RCC 7860 (cell line): ENCODE measurements at regions not wholly inside any gene's neighbourhood (a gene's known extent, or its start where the extent isn't known, plus 50 kb on each side); places are given as distances from the start of the nearest gene placed in this dataset.

Source experiments
- DNase-seq: peaks from one replicate; pipeline ENCODE4 v3.0.0-alpha.2; 2015; ENCODE audit warnings: low spot score
- FAIRE-seq: peaks from 2 replicates; lab custom pipeline; 2012; peaks lifted over from hg19 to GRCh38; lab: Jason Lieb, UNC

DNA sequence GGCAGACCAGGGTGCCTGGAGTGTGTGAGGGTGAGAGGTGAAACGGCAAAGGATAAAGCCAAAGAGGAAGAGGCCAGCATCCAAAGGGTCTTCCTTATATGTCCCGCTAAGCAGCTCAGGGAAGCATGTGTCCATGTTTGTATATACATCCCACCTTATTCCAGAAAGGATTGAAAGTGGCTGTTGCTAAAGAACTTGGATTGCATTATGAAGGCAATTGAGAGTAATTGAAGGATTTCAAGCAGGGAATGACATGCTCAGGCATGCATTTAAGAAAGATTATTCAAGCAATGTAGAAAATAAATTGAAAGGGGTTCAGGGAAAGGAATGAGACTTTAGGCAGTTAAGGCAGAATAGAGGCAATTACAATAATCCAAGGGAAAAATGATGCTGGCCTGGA is 237.6 kb upstream of the SOX9 start:
- FAIRE-seq = no peak
- DNase-seq = no peak

DNA sequence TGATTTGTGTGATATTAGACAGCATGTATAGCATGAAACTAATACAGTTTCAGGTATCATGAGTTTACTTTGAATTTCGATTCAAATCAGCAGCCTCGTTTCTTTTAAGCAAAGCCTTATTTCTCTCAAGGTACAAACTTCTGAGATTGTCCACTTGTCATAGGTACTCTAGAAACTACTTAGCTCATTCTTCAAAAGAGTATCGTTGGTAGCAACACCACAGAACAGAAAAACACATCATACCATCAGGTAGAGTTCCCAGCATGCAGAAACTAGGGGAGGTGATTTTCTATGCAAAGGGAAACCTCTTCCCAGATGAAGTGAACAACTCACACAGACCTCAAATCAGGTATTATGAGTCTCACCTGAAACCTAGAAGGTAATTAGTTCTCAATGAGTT is 237.0 kb upstream of the SOX9 start:
- no peak for FAIRE-seq
- DNase-seq = no peak

DNA sequence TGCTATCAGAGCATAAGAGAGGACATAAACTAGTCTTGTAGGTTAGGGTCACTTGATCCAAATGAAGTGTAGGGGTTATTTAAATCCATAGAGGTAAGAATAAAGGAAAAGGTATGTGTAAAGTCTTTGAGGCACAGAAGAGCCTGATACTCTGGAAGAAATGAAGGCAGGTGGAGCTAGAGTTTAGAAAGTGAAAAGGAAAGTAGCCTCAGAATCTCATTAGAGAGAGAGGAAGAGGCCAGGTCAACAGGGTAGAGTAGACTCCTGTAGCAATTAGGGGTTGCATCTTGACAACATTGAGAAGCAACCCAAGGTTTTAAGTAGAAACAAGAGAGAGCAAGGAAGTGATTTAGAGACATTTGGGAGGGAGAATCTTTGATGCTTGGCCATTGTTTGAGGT is 235.2 kb upstream of the SOX9 start:
- DNase-seq (no peak), FAIRE-seq (no peak)

DNA sequence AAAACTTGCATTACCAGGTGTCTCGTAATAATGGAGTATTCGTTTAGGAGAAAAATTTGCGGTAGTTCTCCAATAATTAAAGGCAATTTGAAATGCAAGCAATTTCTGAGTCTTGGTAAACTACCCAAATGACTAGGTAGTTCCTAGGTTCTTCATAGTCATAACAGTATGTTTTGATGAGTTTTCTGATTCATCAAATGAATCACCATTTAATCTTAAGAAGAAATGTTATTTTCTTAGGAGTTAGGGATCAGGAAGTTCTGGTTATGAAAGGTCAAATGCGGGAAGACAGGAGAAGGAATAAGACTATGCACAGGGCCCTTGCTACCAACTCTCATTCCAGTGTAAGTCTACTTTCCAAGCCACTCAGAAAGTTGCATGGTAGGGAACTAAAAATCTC is 221.5 kb upstream of the SOX9 start:
- DNase-seq = peak; percentile 66
- peak; percentile 80 for FAIRE-seq

DNA sequence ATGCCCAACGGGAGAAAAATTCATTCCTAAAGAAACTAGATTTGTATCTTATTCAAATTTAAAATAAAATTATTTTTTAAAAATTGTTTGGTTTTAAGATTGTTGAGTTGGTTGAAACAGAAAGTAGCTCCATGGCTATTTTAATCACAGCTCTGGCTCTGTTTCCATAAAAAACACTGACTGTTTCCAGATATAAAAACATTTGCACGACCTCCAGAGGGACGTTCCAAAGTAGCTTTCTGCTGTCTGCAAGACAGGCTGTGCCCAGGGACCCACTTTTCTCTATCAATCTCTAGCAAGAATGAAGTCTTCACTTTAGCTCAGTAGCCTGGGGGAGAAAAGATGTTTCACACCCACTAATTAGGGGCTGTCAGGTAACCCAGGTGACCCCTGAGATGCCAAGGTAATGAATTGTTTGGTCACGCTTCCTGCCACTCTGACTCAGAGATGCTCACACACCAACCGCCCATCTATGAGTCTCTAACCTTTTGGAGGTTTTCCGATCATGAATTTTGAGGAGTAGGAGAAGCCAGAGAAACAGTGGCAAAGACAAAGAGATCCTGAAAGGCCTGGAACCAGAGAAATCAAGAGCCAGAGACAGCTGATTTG is 220.1 kb upstream of the SOX9 start:
- peak; percentile 79 for DNase-seq
- FAIRE-seq = peak; percentile 84

DNA sequence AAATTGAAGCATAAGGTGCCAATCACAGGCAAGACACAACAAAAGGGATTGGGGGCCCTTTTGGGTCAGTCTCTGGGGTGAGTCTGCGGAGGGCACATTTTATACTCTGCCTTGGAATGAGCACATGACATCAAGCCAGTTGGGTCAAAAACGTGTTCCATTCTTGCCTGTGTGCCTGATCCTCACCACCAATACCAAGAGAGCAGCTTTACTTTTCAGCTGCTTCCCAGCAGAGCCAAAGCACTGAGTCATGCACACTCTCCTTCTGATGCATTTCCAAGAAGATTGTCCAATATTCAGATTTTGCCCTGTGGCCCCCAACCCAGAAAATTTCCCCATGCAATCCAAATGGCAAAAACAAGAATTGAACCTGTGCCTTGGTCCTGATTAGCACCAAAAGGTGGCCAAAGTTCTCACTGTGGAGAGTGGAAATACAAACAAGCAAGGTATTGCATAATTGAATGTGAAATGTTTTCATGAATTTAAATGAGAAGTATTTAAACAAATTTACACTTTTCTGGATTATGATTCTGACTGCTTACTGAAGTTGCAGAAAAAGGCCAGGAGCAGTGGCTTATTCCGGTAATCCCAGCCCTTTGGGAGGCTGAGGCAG is 217.8 kb upstream of the SOX9 start:
- DNase-seq (no peak), FAIRE-seq (no peak)

DNA sequence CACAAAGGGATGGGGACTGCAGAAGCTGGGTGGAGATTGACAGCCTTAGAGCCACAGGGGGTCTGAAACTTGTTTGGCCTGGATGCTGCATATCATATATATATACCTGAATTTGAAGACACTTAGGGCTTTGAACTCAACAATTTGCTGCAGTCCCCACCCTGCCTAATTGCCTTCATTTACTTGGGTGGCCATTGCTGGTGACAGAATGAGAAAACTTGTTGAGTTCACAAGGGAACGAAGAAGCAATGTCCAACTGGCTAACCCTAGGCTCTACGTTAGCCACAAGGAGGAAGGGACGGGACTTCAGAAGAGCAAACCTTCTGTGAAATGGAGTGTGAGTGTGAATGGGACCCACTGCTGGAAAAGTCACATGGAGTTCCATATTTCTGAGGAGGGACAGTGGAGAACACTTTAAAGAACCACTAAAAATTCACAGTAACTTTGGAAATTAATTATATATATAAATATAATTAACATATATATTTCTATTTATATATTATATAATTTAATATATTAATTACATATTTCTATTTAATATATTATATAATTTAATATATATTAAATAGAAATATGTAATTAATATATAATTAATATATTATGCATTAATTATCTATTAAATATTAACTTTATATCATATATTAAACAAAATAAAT is 215.3 kb upstream of the SOX9 start:
- DNase-seq = no peak
- no peak for FAIRE-seq

DNA sequence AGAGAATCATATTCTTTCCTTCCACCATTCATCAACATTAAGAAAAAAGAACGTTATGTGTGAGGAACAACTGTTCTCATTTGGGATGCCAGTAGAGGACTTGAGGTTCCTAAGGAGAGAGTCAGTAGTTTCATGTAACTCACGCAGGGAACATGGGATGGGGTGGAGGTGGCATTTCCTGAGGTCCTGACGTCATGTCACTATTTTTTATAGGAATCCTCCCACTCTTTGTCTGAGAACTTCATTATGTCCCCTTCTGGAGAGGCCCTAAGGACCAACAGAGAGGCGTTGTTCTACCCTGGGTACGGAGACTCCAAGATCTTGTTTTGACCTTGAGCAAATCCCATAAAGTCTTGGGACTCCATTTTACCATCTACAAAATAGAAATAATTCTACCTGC is 211.7 kb upstream of the SOX9 start:
- DNase-seq (no peak), FAIRE-seq (no peak)

DNA sequence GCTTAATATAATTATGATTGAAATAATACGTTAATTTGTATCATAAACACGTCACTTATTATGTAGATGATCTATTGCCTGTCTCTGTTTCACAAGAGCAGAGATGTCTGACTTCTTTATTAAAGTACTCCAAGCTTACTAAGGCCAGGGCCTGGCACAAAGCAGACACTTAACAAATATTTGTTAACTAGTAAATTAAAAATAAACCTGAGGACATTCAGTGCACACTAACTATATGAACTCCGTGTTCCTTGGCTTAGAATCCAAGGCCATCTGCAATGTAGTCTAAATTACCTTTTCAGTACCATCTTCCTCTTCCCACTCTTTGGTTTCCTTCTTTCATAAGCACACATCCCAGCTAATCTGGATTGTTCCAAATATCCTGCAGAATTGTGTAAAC is 210.8 kb upstream of the SOX9 start:
- FAIRE-seq = no peak
- DNase-seq = no peak

DNA sequence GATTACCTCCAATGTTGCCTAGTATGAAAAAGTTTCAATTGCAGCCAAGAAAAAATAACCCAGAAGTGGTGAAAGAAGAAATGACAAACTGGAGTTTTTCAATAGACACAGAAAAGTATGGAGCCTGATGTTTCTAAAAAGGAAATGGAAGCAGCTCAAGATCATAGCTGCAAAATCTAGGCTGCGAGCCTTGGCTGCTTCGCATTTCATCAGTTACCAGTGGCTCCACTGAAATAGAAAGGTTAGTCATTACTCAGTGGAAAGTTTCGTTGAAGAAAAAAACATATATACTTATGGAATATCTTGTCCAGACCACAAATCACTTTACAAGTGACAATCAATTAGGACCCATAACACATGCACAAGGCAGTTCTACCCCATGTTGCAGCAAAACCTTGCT is 206.8 kb upstream of the SOX9 start:
- no peak for FAIRE-seq
- no peak for DNase-seq

DNA sequence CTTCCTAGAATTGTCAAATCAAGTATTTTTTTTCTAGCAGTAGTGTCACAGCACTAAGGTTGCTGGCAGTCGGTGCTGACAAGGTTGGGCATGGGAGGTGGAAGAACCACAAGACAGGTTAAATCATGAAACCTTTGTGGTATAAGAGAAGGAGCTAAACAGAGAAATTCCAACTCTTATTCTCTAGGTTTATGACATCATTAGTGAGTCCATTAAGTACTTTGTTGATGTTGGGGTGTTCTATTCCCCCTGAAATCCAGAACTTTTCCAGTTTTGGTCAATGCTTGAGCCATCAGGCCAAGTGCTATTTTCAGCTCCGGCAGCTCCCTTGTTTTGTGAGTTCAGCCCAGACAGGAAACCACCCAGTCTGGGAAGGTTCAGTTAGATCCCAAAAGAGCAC is 206.0 kb upstream of the SOX9 start:
- FAIRE-seq (no peak), DNase-seq (no peak)

DNA sequence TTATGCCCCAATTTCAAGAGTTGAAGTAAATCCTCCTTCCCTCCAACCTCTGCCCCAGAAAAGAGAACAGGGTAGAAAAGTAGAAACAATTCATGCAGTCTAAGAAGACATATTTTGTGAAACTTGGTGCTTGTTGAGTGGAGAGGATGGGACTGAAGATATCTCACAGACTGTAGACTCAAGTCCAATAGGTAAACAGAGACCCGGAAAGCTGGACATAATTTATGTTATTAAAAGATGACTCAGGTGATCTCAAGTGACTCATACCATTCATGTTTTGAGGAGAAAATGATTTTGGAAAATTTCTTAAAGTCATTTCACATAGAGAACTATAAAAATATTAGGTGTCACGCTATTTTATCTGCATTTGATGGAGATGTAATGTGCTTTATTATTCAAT is 203.1 kb upstream of the SOX9 start:
- DNase-seq (no peak), FAIRE-seq (no peak)

DNA sequence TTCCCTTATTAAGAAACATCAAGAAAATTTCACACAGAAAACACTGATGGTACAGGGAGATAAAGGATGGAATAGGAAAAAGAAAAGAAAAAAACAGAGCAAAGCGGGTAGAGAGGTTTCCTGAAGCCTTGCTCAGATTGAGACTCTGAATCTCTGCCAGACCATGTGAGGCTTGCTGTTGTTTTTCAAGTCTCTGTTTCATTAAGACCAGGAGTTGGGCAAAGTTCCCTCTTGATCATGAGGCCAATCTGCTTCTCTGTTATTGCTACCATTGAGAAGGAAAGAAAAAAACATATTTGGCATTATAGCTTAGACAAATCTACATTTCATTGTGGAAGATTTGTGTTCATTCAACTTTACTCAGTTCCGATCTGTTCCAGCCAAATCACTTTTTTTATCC is 201.6 kb upstream of the SOX9 start:
- FAIRE-seq (no peak), DNase-seq (no peak)

DNA sequence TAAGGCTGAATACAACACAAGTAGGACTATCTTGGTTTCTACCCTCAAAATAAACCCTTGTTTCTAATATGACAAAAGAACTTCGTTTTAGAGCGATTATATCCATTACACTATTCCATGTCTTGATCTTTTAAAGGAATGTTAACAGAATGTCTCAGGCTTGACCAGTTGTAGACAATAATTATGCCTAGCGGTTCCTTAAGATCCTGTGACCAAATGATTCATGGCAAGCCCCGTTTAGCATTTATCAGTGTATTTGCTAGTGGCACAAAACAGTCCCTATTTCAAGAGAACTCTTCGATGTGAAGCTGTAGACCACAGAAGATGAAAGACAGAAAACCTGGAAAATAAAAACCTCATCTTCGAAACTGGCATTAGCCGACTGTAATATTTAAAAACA is 200.9 kb upstream of the SOX9 start:
- no peak for DNase-seq
- no peak for FAIRE-seq

DNA sequence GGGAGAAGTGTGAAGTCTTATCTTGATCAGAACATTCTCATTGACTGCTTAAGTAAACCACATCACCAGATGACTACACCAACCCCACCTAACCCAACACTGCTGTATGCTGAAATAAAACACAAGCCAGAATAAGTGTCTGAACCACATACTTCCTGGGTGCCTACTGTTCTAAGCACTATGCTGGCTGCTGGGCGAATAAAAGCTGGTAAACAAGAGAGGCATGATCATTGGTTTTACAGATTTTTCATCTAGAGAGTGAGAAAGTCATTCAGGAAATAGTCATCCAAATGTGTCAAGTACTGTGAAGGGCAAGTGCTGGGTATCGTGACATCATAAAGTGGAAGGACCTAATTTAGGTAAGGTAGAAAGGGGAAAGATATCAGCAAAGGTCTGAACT is 199.0 kb upstream of the SOX9 start:
- FAIRE-seq = no peak
- DNase-seq = peak; percentile 23

DNA sequence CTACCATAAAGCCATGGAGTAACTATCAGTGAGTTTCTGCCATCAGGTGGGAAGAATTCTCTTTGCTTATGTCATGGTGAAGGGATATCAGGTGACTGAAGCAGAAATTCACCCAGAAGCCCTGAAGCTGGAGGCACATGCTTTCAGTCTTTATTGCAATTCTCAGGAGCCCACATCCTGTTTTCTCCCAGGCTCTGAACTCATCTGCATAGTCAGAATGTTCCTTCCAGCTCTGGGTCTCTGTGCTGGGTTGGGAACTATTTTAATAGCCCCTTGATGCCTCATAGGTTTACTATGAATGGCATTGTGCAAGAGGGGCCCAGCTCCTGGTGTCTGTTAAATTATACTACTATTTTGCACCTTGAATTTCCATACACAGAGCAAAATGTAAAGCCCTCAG is 198.4 kb upstream of the SOX9 start:
- no peak for FAIRE-seq
- DNase-seq = peak; percentile 75

DNA sequence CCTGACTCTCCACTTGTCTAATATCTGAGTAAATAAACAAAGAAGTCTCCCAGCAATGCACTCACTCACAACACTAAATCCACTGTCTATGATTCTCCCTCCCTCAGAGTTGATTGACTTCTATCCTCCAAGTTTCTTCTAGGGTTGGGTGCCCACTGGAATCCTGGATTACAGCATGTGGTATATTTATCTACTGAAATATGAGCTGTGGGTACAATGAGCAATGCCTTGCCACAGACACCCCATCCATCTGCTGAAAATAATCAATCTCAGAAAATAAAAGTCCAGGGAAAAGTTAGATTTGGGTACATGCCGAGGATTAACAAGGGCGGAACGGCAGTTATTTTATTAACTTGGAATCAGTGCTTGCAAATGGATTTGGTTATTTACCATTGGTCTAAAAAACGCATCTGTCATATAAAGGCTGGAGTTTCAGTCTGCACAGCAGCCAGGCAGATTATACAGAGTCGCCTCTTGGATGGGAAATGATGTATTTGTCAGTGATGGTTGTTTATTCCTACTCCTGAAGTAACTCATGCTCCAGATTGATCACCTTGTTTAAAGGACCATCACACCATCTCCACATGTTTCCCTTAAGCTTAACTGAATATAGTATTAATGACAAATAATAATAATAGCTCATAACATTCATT is 193.9 kb upstream of the SOX9 start:
- FAIRE-seq (peak; percentile 92), DNase-seq (peak; percentile 77)

DNA sequence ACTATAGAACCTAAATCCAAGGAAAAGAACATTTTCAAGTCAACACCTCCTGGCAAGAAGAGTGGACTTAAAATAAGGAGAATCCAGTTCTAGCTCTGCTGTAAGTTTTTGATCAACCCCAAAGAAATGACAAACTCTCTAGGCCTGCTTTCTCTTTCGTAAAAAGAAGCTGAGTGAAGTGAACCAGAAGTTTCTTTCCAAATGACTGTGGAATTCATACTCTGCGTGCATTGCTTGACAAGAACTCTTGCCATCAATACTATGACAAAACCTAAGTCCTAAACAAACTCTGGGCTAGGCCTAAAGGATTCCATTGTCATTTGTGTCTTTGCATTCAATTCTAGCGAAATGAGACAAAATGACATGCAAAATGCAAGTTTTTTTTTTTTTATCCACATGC is 187.5 kb upstream of the SOX9 start:
- DNase-seq (no peak), FAIRE-seq (no peak)

DNA sequence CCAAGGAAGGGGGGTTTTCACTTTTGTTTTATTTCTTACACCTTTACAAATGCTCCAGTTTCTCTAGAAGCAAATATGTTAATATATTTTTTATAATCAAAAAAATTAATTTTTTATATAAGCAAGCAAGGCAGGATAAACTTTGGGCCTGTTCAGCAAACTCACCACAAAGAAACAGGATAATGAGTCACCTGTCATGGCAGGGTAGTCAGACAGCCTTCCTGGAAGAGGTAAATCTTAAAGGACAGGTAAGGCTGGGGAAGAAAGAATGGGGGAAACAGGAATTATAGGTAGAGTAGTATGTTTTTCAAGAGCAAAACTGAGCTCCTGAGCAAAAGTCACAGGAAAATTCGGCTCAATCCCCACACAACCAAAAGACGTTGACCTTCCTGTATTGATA is 186.3 kb upstream of the SOX9 start:
- no peak for DNase-seq
- FAIRE-seq = no peak

DNA sequence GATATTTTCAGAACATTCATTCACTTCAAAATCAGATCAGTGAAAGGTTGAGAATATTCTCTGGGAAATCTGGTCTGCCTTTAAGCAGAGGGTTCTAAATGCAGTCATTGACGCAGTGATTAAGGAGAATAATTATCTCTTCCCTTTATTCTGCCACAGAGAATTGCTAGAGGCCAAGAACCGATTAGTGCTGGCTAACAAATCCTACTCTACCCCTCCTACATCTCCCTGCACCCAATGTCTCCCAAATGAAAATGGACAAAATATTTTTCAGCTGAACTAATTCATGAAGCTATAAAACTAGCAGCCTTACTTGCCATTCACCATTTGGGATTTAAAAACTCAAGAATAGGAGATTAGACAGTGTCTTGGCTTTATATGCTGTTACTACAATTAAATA is 185.5 kb upstream of the SOX9 start:
- DNase-seq (no peak), FAIRE-seq (no peak)

DNA sequence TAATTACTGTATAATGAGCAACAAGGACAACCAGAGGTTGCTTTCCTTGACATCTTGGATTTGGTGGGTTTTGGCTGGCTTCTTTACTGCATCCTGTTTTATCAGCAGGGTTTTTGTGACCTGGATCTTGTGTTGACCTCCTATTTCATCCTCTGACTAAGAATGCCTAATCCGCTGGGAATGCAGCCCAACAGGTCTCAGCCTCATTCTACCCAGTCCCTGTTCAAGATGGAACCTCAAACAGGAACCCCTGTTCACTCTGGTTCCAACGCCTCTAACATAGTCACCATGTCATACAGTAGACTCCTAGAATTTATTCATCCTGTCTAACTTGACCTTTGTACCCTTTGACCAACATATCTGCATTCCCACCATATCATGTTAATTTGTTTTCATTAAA is 183.8 kb upstream of the SOX9 start:
- FAIRE-seq (no peak), DNase-seq (no peak)

DNA sequence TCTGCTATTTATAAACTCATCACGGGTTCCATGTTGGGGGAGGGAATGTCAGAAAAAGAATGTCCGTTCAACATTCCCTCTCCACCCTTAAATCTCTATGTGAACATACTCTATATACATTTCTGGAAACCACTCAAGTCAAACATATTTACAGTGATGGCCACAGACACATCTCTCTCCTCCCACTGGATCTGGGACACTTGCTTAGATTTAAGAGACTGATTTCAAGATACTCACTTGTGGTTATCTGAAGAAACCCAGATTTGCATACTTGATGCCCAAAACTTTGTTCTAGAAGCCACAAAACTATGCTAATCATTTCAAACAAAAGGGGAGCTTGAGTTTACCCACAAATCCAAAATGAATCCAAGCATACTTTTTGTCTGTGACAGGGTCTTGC is 182.9 kb upstream of the SOX9 start:
- no peak for DNase-seq
- FAIRE-seq = no peak
